AG04450 (cell line): ENCODE measurements at regions not wholly inside any gene's neighbourhood (a gene's known extent, or its start where the extent isn't known, plus 50 kb on each side); places are given as distances from the start of the nearest gene placed in this dataset.

ENCODE experiments used
- CTCF ChIA-PET: fragments of 300-600, 350-600 bp; formaldehyde crosslinking; extraction: SDS; loops from one replicate; lab custom pipeline; 2022; ENCODE audit warnings: antibody characterized with exemption, inconsistent platforms; lab: Charles Lee
- POLR2A ChIA-PET: fragments of 350-600 bp; formaldehyde crosslinking; extraction: SDS; loops from one replicate; lab custom pipeline; 2021; ENCODE audit warnings: antibody characterized with exemption, inconsistent platforms; lab: Yijun Ruan, JAX
- DNase-seq: peaks from one replicate; pipeline ENCODE4 v3.0.0-alpha.2; 2011; ENCODE audit warnings: low read depth, low spot score
- H3K27ac ChIP-seq: one replicate; pipeline ENCODE4 v1.5.1; 2012; ENCODE audit warnings: low read depth, low read length, control low read depth
- H3K27me3 ChIP-seq: one replicate; pipeline ENCODE4 v1.6.0; 2012; ENCODE audit warnings: low read length; ENCODE audit not compliant: control insufficient read depth, insufficient read depth
- H3K4me3 ChIP-seq: 2 replicates; pipeline ENCODE4 v1.5.1; 2011; ENCODE audit warnings: mild to moderate bottlenecking, low read depth, low read length, control low read depth
- H3K9me3 ChIP-seq: 2 replicates; pipeline ENCODE4 v1.5.1; 2012; ENCODE audit warnings: low read length; ENCODE audit not compliant: control insufficient read depth, insufficient read depth
- TF ChIP-seq, protein P1 (sequence below): IDR thresholded peaks from 2 replicates; pipeline ENCODE4 v1.5.1; 2011; ENCODE audit warnings: low read depth, low read length, control low read depth, inconsistent platforms

DNA sequence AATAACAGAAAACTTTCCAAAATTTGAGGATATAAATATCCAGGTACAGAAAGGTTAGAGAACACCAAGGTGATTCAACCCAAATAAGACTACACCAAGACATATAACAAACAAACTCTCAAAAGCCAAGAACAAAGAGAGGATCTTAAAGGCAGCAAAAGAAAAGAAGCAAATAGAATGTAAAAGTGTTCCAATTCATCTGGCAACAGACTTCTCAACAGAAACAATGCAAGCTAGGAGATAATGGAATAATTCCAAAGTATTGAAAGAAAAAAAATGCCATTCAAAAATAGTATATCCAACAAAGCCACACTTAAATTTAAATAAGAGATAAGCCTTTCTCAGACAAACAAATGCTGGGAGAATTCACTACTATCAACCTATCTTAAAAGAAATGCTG is 153.0 kb upstream of the FAT3 start:
- TF ChIP-seq, protein P1, sequence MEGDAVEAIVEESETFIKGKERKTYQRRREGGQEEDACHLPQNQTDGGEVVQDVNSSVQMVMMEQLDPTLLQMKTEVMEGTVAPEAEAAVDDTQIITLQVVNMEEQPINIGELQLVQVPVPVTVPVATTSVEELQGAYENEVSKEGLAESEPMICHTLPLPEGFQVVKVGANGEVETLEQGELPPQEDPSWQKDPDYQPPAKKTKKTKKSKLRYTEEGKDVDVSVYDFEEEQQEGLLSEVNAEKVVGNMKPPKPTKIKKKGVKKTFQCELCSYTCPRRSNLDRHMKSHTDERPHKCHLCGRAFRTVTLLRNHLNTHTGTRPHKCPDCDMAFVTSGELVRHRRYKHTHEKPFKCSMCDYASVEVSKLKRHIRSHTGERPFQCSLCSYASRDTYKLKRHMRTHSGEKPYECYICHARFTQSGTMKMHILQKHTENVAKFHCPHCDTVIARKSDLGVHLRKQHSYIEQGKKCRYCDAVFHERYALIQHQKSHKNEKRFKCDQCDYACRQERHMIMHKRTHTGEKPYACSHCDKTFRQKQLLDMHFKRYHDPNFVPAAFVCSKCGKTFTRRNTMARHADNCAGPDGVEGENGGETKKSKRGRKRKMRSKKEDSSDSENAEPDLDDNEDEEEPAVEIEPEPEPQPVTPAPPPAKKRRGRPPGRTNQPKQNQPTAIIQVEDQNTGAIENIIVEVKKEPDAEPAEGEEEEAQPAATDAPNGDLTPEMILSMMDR = no peak
- DNase-seq = no peak
- CTCF ChIA-PET = no interaction called here
- Histone ChIP-seq H3K4me3 (no peak overlapping the region), H3K27ac (no peak overlapping the region), H3K27me3 (no peaks in the 10 kb centered on the region), H3K9me3 (no peaks in the 10 kb centered on the region)
- POLR2A ChIA-PET = no interaction called here

DNA sequence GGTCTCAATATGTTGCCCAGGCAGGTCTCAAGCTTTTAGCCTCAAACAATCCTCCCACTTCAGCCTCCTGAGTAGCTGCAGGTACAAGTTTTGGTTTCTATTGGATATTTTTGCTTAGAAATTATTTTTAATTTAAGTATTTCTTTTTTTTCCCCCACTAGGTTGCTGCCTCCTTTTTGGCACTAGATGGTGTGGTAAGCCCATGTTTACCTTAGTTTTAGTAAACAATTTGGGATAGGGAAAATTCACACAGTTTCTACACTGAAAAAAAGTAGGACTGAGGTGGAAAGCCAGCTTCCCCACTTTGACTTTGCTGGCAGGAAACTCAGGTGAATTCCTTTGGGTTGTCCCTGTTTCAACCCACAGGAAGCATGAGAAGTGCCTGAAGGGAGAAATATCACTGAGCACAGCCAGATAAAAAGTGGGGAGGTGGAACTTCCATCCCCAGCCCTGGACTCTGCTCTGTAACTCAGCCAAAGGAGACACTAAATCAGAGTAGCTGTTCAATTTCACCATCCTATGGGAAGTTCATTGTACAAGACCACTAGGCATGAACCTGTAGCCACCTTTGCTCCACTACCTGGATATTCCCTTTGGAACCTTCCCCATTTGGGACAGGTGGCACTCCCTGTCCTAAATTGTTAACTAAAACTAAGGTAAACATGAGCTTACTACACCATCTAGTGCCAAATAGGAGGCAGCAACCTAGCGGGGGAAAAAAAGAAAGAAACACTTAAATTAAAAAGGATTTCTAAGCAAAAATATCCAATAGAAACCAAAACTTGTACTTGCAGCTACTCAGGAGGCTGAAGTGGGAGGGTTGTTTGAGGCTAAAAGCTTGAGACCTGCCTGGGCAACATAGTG is 154.4 kb upstream of the FAT3 start:
- ChIA-PET CTCF (interaction anchor here (0.6 kb wide), 1 partner anchor 235 kb away, joined by 3 read pairs; no protein-coding TSS in a partner anchor), POLR2A (no interaction called here)
- H3K4me3 ChIP-seq = no peak overlapping the region
- no peaks in the 10 kb centered on the region for H3K9me3 ChIP-seq
- H3K27ac ChIP-seq = no peak overlapping the region
- DNase-seq = no peak
- TF ChIP-seq, protein P1 = no peak
- H3K27me3 ChIP-seq = no peaks in the 10 kb centered on the region

DNA sequence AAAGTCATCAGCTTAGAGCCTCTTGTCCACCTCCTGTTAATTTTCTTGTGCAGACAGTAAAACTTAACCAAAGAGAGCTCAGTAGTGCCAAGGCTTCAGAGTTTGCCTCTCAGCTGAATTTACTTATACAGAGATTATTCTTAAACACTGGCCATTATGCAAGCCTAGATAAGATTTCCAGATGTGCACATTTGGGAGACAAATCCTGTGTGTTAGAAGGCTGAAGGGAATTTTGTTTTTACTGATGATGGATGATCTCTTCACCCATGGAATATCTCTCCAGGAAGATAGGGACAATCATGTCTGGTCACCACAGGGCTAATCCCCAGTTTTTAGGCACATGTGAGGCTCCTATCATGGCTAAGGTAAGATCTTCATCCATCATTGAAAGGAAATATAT is 157.6 kb upstream of the FAT3 start:
- Histone ChIP-seq H3K27me3 (no peaks in the 10 kb centered on the region), H3K27ac (no peak overlapping the region), H3K9me3 (no peaks in the 10 kb centered on the region), H3K4me3 (no peak overlapping the region)
- POLR2A ChIA-PET = no interaction called here
- CTCF ChIA-PET = no interaction called here
- TF ChIP-seq, protein P1 = no peak
- no peak for DNase-seq

DNA sequence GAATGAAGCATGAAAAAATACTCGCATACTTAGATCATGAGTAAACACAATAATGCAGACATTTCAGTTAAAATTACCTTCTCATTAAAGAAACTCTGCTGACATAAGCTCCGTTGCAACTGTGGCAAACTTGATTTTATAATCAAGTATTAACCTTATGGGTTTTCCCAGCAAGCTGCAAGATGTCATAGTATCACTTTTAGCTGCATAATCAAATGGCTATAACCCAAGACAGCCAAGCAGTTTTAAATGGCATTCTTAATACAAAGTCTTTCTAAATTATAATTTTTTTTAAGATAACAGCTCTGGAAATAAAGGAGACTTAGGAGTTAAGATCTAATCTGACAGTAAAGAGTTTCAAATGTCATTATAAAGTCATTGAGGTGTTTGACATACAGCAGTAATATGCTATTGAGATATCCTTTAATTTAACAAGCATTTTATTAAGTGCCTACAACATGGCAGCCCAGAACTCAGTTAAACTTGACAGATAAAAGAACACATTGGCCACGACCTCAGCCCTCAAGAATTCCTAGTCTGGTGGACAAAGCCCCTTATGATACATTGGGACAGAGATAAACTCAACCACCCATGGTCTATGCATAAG is 163.1 kb upstream of the FAT3 start:
- no peaks in the 10 kb centered on the region for H3K27me3 ChIP-seq
- no peaks in the 10 kb centered on the region for H3K9me3 ChIP-seq
- ChIA-PET POLR2A (no interaction called here), CTCF (no interaction called here)
- TF ChIP-seq, protein P1 = no peak
- no peak for DNase-seq
- H3K27ac ChIP-seq = no peak overlapping the region
- H3K4me3 ChIP-seq = no peak overlapping the region

DNA sequence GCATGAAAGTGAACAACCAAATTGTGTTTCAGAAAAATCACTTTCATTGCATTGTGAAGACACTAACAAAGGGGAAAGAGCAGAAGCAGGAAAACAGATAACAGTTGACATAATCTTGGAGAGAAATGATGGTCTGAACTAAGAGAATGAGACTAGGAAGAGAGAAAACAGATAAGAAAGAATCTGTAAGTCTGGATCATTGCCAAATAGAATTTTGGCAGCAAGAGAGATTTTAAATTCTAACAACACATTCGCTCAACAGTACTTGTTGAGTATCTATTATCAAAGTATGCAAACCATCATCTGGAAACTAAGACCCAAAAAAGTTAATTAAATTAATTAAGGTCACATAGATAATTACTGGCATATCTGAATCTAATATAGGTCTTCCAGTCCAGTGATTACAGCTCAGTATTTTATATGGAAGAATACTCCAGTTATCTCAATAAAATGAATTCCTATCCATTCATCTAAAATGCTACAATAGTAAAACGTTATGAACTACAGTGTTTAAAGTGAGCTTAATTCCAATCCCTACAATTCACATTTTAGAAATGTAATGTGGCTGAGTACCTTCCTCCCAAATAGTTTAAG is 166.7 kb upstream of the FAT3 start:
- TF ChIP-seq, protein P1 = no peak
- no peaks in the 10 kb centered on the region for H3K9me3 ChIP-seq
- no peaks in the 10 kb centered on the region for H3K27me3 ChIP-seq
- CTCF ChIA-PET = no interaction called here
- no peak overlapping the region for H3K27ac ChIP-seq
- POLR2A ChIA-PET = no interaction called here
- DNase-seq = no peak
- no peak overlapping the region for H3K4me3 ChIP-seq
